Islet precursor cell (in vitro differentiated cells): ENCODE measurements at regions not wholly inside any gene's neighbourhood (a gene's known extent, or its start where the extent isn't known, plus 50 kb on each side); places are given as distances from the start of the nearest gene placed in this dataset.
A peak's percentile ranks its signal among the peaks of the same experiment; 100 is the strongest.
"Not testable (repeated sequence)": the region's sequence is repeated elsewhere in the genome, so short reads cannot be mapped to it uniquely, and the experiment has no call there.

Experiments
- DNase-seq: peaks from one replicate; pipeline ENCODE4 v3.0.0-alpha.2; 2018

- no peak for DNase-seq
These were observed 714.2 kb downstream of the SLC6A15 start for GRCh38 chr12:84198294-84198946.

- DNase-seq, result no peak
These were observed 720.8 kb downstream of the SLC6A15 start for GRCh38 chr12:84191779-84192178.

GRCh38 chr12:84186433-84186832 is 726.2 kb downstream of the SLC6A15 start:
- no peak for DNase-seq

GRCh38 chr12:84183576-84183975 is 729.0 kb downstream of the SLC6A15 start:
- DNase-seq, result no peak

GRCh38 chr12:84174115-84174514 is 738.5 kb downstream of the SLC6A15 start:
- DNase-seq, result no peak

GRCh38 chr12:84172823-84173424 is 739.7 kb downstream of the SLC6A15 start:
- DNase-seq, result no peak

GRCh38 chr12:84166812-84167211 is 745.8 kb downstream of the SLC6A15 start:
- no peak for DNase-seq

- no peak for DNase-seq
These were observed 746.5 kb downstream of the SLC6A15 start for GRCh38 chr12:84165998-84166571.

- no peak for DNase-seq
These were observed 751.3 kb downstream of the SLC6A15 start for GRCh38 chr12:84161296-84161695.

- DNase-seq, result no peak
These were observed 753.3 kb downstream of the SLC6A15 start for GRCh38 chr12:84159260-84159659.

- DNase-seq, result no peak
These were observed 755.4 kb downstream of the SLC6A15 start for GRCh38 chr12:84157170-84157569.

GRCh38 chr12:84154991-84155930 is 757.3 kb downstream of the SLC6A15 start:
- not testable (repeated sequence) for DNase-seq

GRCh38 chr12:84154439-84154990 is 758.1 kb downstream of the SLC6A15 start:
- DNase-seq, result peak; percentile 61

- no peak for DNase-seq
These were observed 762.4 kb downstream of the SLC6A15 start for GRCh38 chr12:84150201-84150600.

- no peak for DNase-seq
These were observed 764.3 kb downstream of the SLC6A15 start for GRCh38 chr12:84148335-84148734.

GRCh38 chr12:84136862-84137367 is 775.7 kb downstream of the SLC6A15 start:
- peak; percentile 50 for DNase-seq

- DNase-seq, result no peak
These were observed 776.9 kb downstream of the SLC6A15 start for GRCh38 chr12:84135586-84136279.

- no peak for DNase-seq
These were observed 777.7 kb downstream of the SLC6A15 start for GRCh38 chr12:84134797-84135366.

- no peak for DNase-seq
These were observed 781.5 kb downstream of the SLC6A15 start for GRCh38 chr12:84131076-84131475.

- peak; percentile 52 for DNase-seq
These were observed 784.2 kb downstream of the SLC6A15 start for GRCh38 chr12:84128117-84128991.

GRCh38 chr12:84124211-84124610 is 788.4 kb downstream of the SLC6A15 start:
- DNase-seq, result no peak
